Mesothelial cell of epicardium (in vitro differentiated cells): ENCODE measurements at regions not wholly inside any gene's neighbourhood (a gene's known extent, or its start where the extent isn't known, plus 50 kb on each side); places are given as distances from the start of the nearest gene placed in this dataset.

Experiments
- DNase-seq, 2 experiments: peaks; one replicate each; pipeline ENCODE4 v3.0.0; 2021; ENCODE audit warnings: low spot score in 2 of 2; ENCODE audit not compliant: unreplicated experiment in 2 of 2
- H3K27ac Mint-ChIP-seq: 2 replicates; pipeline ENCODE4 v1.8.0; 2021; ENCODE audit warnings: mixed read lengths
- H3K27me3 Mint-ChIP-seq: 2 replicates; pipeline ENCODE4 v1.8.0; 2021; ENCODE audit warnings: low read depth, mixed read lengths
- H3K36me3 Mint-ChIP-seq: 2 replicates; pipeline ENCODE4 v1.8.0; 2021; ENCODE audit warnings: mixed read lengths
- H3K4me1 Mint-ChIP-seq: 2 replicates; pipeline ENCODE4 v1.8.0; 2021; ENCODE audit warnings: mixed read lengths
- H3K4me3 Mint-ChIP-seq: 2 replicates; pipeline ENCODE4 v1.8.0; 2021; ENCODE audit warnings: mild to moderate bottlenecking, moderate library complexity, mixed read lengths
- H3K9me3 Mint-ChIP-seq: 2 replicates; pipeline ENCODE4 v1.8.0; 2021; ENCODE audit warnings: mixed read lengths
- TF ChIP-seq, protein P1 (sequence below): fragments of 200-600 bp; sonication (generic); IDR thresholded peaks from one replicate; pipeline ENCODE4 v1.5.0; 2021; ENCODE audit warnings: antibody characterized with exemption; ENCODE audit not compliant: unreplicated experiment

DNA sequence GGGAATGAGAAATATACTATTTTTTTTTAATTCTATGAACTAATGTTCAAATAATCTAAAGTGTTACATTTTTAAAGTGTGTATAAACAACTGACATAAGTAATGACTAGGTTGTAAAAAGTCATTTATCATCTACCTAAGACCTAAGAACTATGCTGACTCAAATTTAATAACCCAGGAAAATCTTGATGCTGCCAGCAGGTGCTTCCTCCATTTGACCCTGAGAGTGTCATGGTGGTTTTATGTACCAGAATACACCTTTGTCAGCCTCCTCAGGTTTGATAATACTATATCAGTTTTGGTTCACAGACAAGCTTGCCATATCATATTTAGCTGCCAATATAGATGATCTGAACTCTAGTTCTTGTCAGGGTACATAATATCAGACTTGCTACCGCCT is 1151.2 kb downstream of the PCDH17 start:
- Mint-ChIP-seq H3K27ac (no peak overlapping the region), H3K4me3 (no peak overlapping the region), H3K4me1 (no peaks in the 10 kb centered on the region), H3K9me3 (peaks cover 9% of the 10 kb centered on the region), H3K36me3 (no peaks in the 10 kb centered on the region), H3K27me3 (no peaks in the 10 kb centered on the region)
- TF ChIP-seq, protein P1, sequence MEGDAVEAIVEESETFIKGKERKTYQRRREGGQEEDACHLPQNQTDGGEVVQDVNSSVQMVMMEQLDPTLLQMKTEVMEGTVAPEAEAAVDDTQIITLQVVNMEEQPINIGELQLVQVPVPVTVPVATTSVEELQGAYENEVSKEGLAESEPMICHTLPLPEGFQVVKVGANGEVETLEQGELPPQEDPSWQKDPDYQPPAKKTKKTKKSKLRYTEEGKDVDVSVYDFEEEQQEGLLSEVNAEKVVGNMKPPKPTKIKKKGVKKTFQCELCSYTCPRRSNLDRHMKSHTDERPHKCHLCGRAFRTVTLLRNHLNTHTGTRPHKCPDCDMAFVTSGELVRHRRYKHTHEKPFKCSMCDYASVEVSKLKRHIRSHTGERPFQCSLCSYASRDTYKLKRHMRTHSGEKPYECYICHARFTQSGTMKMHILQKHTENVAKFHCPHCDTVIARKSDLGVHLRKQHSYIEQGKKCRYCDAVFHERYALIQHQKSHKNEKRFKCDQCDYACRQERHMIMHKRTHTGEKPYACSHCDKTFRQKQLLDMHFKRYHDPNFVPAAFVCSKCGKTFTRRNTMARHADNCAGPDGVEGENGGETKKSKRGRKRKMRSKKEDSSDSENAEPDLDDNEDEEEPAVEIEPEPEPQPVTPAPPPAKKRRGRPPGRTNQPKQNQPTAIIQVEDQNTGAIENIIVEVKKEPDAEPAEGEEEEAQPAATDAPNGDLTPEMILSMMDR = no peak
- DNase-seq = no peak

GRCh38 chr13:58792854-58793253 is 1161.3 kb downstream of the PCDH17 start:
- Mint-ChIP-seq H3K27ac (no peak overlapping the region), H3K4me3 (no peak overlapping the region), H3K27me3 (no peaks in the 10 kb centered on the region), H3K36me3 (no peaks in the 10 kb centered on the region), H3K9me3 (no peaks in the 10 kb centered on the region), H3K4me1 (peaks cover 8% of the 10 kb centered on the region)
- no peak for DNase-seq
- TF ChIP-seq, protein P1 = no peak

- DNase-seq = no peak
- H3K27me3 Mint-ChIP-seq = no peaks in the 10 kb centered on the region
- H3K4me1 Mint-ChIP-seq = peaks cover 11% of the 10 kb centered on the region
- TF ChIP-seq, protein P1 = no peak
- H3K9me3 Mint-ChIP-seq = no peaks in the 10 kb centered on the region
- no peak overlapping the region for H3K4me3 Mint-ChIP-seq
- H3K36me3 Mint-ChIP-seq = no peaks in the 10 kb centered on the region
- no peak overlapping the region for H3K27ac Mint-ChIP-seq
Measured at GRCh38 chr13:58795715-58796114, 1164.2 kb downstream of the PCDH17 start.

DNA sequence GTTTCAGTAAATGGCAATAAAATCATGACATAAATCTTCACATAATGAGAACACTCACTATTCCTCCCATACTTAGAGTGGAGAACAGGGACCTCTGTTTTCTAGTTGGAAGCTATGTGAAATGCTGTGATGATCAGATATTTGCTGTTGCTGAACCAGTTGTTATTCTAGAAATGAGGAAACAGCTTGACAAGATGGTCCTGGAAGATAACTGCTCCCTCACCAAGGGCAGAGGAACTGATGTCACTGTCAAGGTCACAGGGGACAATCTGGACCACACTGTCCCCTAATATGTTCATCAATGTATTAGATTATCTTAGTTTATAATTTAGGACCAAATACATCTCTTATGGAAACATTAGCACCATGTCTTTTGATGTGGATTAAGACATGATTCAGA is 1173.3 kb downstream of the PCDH17 start:
- Mint-ChIP-seq H3K27me3 (no peaks in the 10 kb centered on the region), H3K4me3 (no peak overlapping the region), H3K36me3 (no peaks in the 10 kb centered on the region), H3K4me1 (peaks cover 4% of the 10 kb centered on the region), H3K9me3 (no peaks in the 10 kb centered on the region), H3K27ac (no peak overlapping the region)
- DNase-seq = no peak
- TF ChIP-seq, protein P1 = no peak

GRCh38 chr13:58806401-58806800 is 1174.9 kb downstream of the PCDH17 start:
- no peak overlapping the region for H3K27ac Mint-ChIP-seq
- H3K4me1 Mint-ChIP-seq = peaks cover 3% of the 10 kb centered on the region
- peaks cover 13% of the 10 kb centered on the region for H3K9me3 Mint-ChIP-seq
- TF ChIP-seq, protein P1 = no peak
- no peaks in the 10 kb centered on the region for H3K27me3 Mint-ChIP-seq
- H3K4me3 Mint-ChIP-seq = no peak overlapping the region
- H3K36me3 Mint-ChIP-seq = no peaks in the 10 kb centered on the region
- DNase-seq = no peak

- no peaks in the 10 kb centered on the region for H3K27me3 Mint-ChIP-seq
- TF ChIP-seq, protein P1 = no peak
- no peak overlapping the region for H3K27ac Mint-ChIP-seq
Measured at GRCh38 chr13:58823701-58824100, 1192.2 kb downstream of the PCDH17 start.

More at GRCh38 chr13:58823701-58824100, 1192.2 kb downstream of the PCDH17 start:
- Mint-ChIP-seq H3K9me3 (peaks cover 7% of the 10 kb centered on the region), H3K4me3 (no peak overlapping the region), H3K4me1 (no peaks in the 10 kb centered on the region), H3K36me3 (no peaks in the 10 kb centered on the region)
- DNase-seq = no peak
